AML-193 (cell line): ENCODE measurements at regions not wholly inside any gene's neighbourhood (a gene's known extent, or its start where the extent isn't known, plus 50 kb on each side); places are given as distances from the start of the nearest gene placed in this dataset.

Experiments
- DNase-seq, 2 experiments: peaks; one replicate each; lab custom pipeline; 2025; lab: John Stamatoyannopoulos, UW

GRCh38 chr5:98065261-98065909 is 708.1 kb upstream of the RGMB start:
- no peak for DNase-seq

- no peak for DNase-seq
These were observed 706.6 kb upstream of the RGMB start for GRCh38 chr5:98066910-98067309.

- no peak for DNase-seq
These were observed 703.5 kb upstream of the RGMB start for GRCh38 chr5:98069876-98070512.

DNA sequence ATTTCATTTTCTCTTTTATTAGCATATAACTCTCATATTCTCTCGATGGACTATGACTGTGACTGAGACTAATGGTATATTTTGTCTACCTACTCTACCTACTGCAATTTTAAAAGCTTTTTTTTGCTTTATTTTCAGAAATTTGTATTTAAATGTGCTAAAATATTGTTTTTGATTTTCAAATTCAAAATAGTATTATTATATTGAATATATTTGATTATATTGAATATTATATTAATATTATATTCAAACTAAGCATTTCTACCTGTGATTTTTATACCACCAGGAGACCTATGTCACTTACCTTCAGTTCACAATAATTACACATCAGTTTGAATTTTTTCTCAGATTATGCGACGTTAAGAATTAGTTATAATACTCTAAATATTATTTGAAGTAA is 700.5 kb upstream of the RGMB start:
- no peak for DNase-seq

GRCh38 chr5:98076501-98076900 is 697.0 kb upstream of the RGMB start:
- no peak for DNase-seq

GRCh38 chr5:98085593-98085992 is 687.9 kb upstream of the RGMB start:
- no peak for DNase-seq

DNA sequence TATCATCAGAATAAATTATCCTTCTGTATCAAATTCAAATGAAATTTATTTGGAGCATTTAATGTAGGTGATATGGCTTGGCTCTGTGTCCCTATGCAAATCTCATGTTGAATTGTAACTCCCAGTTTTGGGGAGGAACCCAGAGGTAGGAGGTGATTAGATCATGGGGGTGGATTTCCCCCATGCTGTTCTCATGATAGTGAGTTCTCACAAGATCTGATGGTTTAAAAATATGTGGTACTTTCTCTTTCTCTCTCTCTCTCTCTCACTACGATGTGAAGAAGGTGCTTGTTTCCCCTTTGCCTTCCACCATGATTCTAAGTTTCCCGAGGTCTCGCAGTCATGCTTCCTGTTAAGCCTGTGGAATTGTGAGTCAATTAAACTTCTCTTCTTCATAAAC is 678.4 kb upstream of the RGMB start:
- DNase-seq = no peak

DNA sequence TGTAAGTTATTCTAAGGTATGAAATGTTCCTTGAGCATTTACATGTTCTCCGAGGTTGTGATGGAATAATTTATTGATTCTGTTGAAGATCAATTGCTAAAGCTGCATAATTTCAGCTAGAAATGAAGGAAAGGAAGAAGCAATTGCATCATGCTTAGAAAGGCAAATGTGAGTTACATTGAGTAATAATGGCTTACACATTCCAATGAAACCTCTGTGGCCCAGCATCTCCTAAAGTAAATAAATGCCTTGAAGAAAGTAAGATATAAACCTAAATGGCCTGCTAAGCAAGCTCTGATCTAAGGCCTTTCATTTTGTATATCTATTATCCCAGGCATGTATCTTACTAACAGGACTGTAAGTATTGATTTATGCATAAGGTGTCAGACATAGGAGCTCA is 677.3 kb upstream of the RGMB start:
- no peak for DNase-seq

DNA sequence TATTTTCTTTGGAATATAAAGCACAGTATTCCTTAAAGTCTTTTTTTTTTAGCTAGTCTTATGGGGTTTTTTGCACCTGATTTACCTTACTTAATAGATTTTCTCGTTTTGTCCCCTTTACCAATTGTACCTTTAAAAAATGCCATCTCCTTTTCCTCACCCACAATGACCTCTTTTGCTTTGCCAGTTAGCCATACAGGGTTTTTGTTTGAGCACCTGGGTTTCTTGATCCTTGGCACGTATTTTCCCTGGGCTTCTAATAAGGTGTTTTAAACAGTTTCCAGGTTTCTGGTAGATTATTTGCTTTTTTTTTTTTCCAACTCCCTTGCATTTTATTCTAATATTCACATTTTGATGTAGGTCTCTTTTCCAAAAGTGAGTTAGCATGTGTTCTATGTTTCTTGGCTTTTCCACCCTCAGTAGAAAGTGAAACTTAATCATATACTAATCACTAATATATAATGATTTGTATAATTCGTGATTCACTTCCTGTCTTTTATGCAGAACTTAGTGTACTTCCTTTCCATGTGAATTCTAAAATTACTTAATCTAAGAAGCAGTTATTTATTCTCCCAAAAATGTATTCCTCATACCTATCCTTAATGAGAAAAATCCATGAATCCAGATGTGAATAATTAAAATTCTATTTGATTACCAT is 673.9 kb upstream of the RGMB start:
- DNase-seq = no peak

DNA sequence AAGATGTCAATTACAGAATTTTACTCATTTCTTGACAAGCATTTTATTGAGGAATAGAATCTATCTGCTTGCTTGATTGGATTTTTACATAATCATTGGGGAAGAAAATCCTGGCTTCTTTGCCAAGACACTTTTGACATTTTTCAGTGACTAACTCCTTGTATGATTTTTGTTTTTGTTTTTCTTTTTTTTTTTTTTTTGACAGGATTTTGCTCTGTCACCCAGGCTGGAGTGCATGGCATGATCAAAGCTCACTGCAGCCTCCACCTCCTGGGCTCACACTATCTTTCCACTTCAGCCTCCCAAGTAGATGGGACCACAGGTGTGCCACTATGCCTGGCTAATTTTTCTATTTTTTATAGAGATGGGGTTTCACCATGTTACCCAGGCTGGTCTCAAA is 672.3 kb upstream of the RGMB start:
- no peak for DNase-seq

DNA sequence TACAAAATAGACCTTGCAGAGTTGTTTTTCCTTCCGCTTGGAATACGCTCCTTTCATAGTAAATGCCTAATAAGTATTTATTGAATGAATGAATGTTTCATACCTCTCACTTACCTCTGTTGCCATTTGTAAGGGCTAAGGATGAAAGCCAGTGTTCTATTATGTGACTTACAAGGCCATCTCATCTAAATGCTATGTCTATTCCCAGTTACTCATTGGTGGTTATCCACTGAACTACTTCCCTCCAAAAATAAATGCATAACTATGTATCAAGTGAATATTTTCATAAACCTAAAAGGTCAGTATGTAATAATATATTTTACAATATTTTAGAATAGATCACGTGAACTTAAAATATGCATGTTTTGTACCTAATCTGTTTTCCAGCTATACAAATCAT is 670.5 kb upstream of the RGMB start:
- DNase-seq = no peak

DNA sequence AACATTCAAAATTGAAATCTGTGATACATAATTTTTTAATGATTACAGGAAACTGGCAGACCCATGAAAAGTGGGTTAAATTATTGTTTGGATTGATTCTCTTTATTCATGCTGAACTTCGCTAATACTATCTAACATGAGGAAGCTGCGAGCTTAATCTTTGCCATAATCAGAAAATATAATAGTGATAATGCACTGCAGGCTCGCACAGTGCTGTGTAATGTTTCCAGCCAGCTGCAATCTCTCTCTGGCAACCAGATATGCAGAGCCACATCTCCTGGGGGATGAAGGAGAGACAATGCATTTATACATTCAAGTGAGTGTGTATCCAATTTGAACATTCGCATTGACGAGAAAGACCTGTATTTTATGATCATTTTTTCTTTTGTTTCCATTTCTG is 669.7 kb upstream of the RGMB start:
- no peak for DNase-seq

GRCh38 chr5:98104454-98105188 is 668.8 kb upstream of the RGMB start:
- no peak for DNase-seq

DNA sequence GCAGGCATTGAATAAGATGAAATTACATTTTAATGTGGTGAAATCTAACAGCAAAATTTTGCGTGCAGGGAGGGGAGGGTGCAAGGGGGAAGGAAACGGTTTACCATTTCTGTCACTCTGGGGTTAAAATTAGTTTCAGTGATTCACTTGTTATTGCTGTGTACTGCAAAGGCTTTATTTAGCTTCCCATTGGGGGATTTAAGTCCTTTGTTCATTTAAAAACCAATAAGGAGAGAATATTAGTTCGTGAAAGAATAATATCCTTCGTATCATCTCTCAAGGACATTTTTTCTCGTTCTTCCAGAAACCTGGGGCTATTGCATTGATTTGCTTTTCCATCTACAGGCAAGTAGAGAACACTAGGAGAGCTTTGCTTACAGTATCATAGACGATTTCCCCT is 667.8 kb upstream of the RGMB start:
- DNase-seq = no peak

DNA sequence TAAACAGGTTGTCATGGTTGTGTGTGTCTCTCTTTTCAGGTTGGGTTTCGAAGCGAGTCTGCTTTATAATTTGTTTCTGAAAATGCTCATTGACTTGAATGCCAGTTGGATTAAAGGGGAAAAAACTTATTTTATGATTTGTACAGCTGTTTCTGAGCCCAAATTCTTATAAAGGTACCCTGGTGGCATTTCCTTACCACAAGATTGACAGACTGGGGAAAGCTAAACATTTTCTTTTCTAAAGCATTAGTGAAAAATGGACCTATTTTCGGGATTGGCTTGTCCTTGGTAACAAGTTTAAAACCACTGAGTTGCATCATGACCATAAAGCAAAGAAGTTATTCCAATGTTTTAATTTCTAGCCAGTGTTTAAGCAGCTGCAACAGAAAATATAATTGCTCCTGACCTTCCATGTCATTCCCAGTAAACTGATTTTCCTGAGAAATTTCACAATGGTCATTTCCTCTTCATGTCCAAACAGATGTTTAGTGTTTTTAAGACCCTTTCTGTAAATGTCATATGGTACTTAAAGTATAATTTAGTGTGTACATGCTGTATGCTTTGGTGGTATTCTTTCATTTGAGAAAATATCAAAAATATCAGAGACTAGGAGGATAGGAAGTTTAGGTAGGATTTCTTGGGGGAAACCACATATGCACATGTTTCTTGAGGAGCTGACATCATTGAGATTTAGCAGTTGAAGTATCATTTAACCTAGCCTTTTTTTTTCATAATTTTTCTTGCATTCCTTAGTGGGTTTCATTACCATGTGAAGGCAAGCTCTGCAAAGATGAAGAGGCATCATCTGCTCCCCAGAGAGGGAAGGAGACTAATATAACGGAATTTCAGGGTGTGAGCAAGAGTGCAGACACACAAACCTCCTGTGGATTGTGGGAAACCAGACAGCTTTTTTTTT is 667.1 kb upstream of the RGMB start:
- no peak for DNase-seq

DNA sequence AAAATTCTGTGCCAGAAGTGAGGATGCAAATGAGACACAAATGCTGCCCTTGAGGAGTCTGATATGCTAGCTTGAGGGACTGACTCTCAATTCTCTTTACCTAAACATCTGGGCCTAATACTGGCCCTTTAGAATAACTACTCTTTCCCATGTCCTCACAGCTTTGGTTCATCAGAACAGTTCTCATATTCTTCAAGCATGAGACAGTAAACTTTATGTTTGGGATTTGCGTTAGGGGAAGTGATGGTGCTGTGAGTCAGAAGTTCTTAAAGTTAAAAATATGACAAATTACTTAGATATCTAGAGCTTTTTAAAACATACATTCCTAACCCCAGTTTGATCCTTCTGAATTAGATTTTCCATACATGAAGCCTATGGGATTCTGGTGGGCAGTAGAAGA is 665.0 kb upstream of the RGMB start:
- DNase-seq = no peak

DNA sequence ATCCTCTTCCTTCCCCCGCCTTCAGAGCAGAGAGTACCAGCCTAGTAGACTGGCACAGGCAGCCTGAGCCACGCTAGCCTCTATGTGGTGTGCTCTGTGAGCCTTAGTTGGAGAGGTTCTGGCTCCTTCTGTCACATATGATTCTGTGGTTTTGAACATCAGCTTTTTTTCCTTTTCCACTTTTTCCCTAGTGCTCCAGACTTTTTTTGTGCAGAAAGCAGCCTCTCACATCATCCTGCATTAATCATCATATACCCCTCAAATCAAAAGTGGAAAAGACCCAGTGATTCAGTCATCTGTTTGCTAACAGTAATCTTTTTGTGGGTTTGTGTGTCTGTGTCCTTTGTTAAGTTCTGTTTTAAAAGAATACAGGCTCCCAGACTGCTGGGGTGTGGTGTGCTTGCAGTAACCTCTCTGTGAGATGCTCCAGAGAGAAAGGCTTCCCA is 663.9 kb upstream of the RGMB start:
- DNase-seq = no peak

- no peak for DNase-seq
These were observed 663.2 kb upstream of the RGMB start for GRCh38 chr5:98110282-98110691.

DNA sequence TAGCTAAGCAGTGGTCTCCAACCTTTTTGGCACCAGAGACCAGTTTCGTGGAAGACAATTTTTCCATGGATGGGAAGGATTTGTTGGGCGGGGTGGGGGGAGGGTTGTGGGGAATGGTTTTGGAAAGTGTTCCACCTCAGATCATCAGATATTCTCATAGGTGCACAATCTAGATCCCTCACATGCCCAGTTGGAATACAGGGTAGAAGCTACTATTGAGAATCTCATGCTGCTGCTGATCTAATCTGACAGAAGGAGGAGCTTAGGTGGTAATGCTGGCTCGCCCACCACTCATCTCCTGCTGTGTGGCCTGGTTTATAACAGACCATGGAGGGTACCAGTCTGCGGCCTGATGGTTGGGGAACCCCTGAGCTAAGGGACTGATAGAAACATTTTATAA is 662.7 kb upstream of the RGMB start:
- DNase-seq = no peak

GRCh38 chr5:98111686-98112085 is 661.8 kb upstream of the RGMB start:
- no peak for DNase-seq

DNA sequence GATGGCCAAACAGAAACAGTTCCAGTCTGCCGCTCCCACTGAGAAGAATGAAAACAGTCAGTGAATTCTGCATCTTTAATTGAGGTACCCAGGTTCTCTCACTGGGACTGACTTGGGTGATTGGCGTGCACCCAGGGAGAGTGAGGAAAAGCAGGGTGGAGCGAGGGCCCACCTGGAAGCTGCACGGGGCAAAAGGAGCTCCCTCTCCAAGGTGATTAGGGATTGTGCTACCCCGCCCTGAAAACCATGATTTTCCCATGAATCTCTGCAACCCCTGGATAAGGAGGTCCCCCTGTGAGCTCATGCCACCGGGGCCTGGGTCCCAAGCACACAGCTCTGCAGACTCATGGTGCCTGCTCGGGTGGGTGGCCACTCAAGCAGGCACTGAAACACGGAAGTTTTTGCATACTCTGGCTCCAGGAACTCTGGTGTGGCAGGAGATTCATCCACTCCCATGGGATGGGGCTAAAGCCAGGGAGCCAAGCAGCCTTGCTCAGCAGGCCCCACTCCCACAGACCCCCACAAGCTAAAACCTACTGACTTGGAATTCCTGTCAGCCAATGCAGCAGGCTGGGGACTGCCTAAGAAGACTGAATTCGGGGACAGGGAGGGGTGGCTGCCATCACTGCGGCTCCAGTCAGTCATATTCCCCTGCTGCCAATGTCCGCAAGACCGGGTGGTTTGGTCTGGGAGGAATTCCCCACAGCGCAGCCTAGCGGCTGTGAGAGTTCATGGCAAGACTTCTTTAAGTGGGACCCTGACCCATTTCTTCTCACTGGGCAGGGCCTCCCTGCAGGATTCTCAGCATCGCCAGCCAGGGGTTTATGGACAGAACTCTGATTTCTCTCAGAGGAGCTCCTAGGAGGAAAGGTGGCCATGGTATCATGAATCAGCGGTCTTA is 652.2 kb upstream of the RGMB start:
- DNase-seq = no peak
